Dermis microvascular lymphatic vessel endothelial cell (primary cell): ENCODE measurements at regions not wholly inside any gene's neighbourhood (a gene's known extent, or its start where the extent isn't known, plus 50 kb on each side); places are given as distances from the start of the nearest gene placed in this dataset.
A peak's percentile ranks its signal among the peaks of the same experiment; 100 is the strongest.
"Not testable (repeated sequence)": the region's sequence is repeated elsewhere in the genome, so short reads cannot be mapped to it uniquely, and the experiment has no call there.

Source experiments
- DNase-seq, 2 donors: peaks; one replicate each; pipeline versions ENCODE4 v3.0.0 to v3.0.0-alpha.2; 2010; ENCODE audit warnings: low read depth in 2 of 2

DNA sequence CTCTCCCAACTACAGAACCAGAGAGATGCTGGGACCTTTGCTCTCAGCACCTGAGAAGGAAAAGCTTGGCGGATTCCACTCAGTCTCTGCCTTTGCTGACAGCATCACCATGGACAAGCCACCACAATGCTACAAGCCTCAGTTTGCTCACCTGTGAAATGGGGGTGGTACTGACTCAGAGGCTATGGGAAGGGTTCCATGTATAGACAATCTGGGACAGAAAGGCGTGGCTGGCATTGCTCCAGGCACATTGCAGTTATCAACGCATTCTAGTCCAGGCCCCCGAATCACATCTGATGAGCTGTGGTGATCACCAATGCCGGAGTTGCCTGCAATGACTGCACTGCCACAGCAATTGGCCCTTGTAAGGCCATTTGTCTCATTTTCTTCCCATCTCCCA, 72.6 kb downstream of the ISX start:
- DNase-seq: no peak

DNA sequence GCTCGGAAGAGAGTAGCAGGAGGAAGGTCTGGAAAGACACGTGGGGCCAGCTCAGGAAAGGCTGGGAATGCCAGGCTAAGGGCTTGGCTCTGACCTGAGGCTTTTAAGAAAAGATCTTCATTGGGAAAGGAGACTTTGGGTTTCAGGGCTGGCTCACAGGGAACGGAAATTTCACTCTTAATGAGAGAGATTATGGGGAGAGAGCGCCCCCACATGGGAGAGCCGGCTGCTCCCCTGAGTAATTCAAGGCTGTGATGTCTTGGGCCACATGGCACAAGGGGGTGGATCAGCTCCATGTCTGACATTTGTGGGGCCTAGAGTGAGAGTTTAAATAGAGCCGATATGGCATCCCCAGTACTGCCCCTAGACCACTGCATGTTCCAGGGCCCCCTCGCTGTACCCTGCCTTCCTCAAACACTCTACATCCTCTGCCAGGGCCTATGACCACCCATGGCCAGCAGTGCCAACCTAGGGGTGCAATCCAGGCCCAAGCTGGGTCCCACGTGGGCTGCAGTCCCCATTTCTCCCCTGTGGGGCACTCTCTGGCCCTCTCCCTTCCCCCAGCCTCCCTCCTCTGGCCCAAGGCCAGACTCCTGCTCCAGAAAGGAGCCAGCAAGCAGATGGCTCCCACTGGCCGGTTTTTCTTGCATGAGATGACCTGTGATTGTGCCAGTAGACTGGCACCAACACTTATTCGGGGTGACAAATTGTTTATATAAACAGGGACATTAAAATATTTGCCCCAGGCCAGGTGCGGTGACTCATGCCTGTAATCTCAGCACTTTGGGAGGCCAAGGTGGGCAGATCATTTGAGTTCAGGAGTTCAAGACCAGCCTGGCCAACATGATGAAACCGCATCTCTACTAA, 75.2 kb downstream of the ISX start:
- DNase-seq: no peak

DNA sequence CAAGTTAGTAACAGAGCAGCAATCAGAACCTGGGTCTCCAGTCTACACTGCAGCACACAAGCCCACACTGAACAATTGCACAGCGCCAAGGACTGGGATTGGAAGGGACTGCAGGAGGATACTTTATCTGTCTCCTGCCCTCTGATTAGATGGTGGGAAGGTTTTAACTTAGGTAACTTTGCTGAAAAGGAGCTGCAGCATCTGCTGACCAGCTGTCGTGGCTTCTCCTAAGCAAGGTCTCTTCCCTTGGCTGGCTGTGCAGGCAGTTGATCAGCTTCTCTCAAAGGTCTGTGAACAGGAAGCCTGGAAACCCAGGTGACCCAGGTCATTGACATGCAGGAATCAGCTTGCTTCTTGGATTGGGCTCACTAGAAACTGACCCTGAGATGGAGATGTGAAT, 82.4 kb downstream of the ISX start:
- no peak for DNase-seq

DNA sequence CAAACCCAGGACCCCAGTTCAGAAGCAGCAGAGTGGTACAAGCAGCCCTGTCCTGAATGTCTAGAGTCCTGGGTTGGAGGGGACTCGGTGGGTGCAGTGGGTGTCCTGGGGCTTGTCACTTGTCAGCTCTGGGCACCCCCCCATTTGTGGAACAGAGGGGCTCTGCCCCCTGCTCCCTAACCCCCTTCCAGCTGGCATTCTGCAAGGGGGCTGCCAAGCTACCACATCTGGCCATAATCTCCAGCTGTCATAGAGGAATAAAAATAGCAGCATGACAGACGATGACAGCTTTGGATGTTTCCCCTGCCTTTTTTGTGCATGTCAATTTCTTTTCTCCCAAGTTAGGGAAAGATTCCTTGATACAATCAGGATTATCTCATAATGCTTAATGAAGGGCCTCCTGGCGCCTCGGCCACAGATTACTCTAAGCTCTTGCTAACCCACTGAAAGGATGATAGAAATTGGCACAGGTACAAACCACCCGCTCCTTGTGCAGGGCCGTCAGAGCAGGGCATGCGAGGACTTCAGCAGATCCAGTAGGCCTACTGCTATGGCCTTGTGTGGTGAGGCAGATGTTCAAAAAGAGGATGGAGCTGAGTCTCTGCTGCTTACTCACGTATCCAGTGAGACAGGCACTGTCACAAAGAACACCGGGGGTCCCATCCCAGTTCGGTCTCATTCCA, 83.0 kb downstream of the ISX start:
- DNase-seq: no peak

- DNase-seq: peak; percentile 18 to 52
These were observed 84.5 kb downstream of the ISX start for GRCh38 chr22:35150183-35151107.

DNA sequence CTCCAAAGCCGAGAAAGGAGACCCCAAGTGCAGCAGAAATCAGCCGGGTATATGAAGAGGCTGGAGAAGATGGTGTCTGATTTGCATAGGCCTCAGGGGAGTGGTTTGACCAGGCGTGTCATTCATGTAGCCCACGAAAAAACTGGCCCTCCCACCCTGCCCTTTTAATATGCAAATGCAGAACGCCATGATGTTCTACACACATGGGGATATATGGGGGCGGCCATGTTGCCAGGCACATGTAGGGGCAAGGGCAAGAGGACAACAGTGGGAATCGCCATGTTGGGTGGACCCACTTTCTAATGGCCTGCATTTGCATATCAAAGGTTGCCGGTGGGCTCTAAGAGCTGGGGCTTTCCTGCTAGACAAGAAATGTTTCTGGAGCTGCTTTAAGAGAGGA, 86.4 kb downstream of the ISX start:
- no peak for DNase-seq

GRCh38 chr22:35154937-35155387, 89.0 kb downstream of the ISX start:
- DNase-seq: peak; percentile 7 to 53

- DNase-seq: no peak
These were observed 89.6 kb downstream of the ISX start for GRCh38 chr22:35155403-35156025.

DNA sequence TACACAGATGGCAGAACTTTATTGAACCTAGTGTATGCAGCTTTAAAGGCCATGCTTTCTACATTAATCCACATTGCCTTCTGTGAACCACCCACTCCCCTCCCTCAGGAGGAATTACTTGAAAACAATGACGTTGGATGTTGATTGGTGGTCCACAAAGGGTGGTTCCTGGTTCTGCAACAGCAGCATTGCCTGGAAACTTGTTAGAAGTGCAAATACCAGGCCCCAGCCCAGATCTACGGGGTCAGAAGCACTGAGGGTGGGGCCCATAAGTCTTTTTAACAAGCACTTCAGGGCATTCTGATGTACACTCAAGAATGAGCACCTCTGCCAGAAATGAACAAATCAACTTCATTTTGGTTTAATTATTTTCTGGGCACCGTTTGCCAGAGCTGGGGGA, 91.0 kb downstream of the ISX start:
- DNase-seq: no peak

DNA sequence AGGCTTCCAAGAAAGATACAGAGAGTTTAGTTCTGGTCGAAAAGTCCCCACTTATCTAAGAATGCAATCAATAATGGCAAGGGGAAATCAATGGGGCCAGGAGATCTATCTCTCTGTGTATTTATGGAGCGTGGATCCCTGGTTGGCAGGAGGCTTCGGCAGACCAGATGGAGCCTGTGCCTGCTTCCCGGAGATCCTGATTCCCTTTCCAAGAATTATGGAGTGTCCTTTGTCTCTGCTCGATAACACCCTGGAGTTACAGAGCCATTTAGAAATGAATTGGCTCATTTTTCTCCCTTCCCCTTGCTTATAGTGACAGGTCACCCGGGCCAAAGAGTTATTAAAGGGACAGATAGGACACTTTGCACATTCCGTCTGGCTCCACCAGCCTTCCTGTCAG, 92.4 kb downstream of the ISX start:
- no peak for DNase-seq

DNA sequence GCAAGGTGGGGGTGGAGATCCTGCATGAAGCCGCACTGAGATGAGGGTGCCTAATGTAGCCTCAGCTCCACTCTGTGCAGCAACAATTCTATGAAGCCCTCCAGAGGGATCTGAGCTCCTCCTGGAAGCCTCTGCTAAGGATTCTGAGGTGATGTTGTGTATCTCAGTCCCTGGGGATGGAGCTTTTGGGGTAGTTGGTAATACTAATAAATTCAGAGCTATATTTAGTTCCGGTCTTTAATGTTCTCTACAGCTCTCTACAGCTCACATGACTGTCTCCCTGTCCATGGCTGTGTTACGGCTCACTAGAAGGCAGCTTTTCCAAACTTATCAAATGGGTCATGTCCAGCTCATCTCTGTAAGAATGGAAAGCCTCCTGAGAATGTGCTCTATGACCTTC, 93.4 kb downstream of the ISX start:
- DNase-seq: no peak

- no peak for DNase-seq
These were observed 94.3 kb downstream of the ISX start for GRCh38 chr22:35160268-35160667.

DNA sequence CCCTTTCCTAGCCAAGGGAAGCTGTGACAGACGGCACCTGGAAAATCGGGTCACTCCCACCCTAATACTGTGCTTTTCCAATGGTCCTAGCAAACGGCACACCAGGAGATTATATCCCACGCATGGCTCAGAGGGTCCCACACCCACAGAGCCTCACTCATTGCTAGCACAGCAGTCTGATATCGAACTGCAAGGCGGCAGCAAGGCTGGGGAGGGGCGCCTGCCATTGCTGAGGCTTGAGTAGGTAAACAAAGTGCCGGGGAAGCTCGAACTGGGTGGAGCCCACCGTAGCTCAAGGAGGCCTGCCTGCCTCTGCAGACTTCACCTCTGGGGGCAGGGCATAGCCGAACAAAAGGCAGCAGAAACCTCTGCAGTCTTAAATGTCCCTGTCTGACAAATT, 91.4 kb upstream of the HMGXB4 start:
- not testable (repeated sequence) for DNase-seq

- DNase-seq: no peak
These were observed 86.3 kb upstream of the HMGXB4 start for GRCh38 chr22:35170716-35171697.

DNA sequence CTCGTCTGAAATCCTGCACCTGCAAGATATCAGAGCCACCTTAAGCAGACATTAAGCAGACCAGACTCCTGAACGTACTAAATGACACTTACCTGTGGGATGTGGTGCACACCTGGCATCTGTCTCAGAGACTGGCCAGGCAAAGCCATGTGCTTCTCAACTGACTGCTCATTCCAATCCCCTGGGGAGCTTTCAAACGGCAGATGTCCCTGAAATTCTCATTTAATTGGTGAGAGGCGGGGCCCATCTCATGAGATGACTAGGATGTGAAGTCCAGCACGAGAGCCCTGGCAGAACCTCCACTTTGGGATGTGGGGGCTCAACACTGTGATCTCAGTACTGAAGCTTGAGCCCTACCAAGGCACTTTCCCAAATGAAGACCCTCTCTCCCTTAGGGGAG, 84.9 kb upstream of the HMGXB4 start:
- DNase-seq: no peak

DNA sequence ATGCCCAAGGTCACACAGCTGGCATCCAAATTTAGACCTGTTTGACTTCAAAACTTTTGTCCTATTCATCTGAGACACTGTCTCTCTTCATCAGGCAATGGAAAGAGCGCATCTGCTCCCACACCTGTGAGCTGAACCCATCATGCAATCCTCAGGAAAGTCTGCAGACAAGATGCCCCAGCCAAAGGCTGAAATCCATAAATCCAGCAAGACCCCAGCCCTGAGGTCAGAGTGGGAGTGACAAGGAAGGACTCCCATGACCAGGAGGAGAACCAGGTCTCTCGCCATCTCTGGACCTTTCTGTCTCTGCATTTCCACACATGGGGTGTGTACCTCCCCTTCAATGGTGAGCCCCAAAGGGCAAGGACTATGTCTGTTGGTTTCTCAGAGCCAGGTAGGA, 83.6 kb upstream of the HMGXB4 start:
- DNase-seq: no peak

- no peak for DNase-seq
These were observed 82.8 kb upstream of the HMGXB4 start for GRCh38 chr22:35174401-35175038.

DNA sequence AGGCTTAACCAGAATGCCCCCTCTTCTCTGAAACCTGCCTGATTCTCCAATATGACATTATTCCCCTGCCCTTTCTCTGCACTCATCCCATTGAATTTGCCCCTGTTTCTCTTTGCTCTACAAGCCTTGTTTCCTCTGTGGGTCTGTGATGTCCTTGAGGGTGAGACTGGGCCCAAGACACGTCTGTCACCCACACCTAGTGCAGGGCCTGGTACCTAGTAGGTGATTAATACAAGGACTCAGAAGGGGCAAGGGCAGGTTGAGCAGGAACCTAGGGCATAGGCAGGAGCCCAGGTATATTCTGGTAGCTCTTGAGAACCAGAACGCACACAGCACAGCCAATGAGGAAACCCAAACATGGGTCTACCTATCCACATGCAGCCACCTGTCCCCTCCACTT, 81.9 kb upstream of the HMGXB4 start:
- DNase-seq: no peak

- no peak for DNase-seq
These were observed 79.5 kb upstream of the HMGXB4 start for GRCh38 chr22:35177811-35178210.

- no peak for DNase-seq
These were observed 78.8 kb upstream of the HMGXB4 start for GRCh38 chr22:35178446-35178845.
